HG03432 (cell line): ENCODE measurements at regions not wholly inside any gene's neighbourhood (a gene's known extent, or its start where the extent isn't known, plus 50 kb on each side); places are given as distances from the start of the nearest gene placed in this dataset.
"Not testable (repeated sequence)": the region's sequence is repeated elsewhere in the genome, so short reads cannot be mapped to it uniquely, and the experiment has no call there.

Experiments used
- ATAC-seq: cut with Tn5 transposase; IDR thresholded peaks from one replicate; pipeline ENCODE4 v1.9.1; 2021; ENCODE audit warnings: mild to moderate bottlenecking, moderate library complexity; ENCODE audit not compliant: unreplicated experiment

DNA sequence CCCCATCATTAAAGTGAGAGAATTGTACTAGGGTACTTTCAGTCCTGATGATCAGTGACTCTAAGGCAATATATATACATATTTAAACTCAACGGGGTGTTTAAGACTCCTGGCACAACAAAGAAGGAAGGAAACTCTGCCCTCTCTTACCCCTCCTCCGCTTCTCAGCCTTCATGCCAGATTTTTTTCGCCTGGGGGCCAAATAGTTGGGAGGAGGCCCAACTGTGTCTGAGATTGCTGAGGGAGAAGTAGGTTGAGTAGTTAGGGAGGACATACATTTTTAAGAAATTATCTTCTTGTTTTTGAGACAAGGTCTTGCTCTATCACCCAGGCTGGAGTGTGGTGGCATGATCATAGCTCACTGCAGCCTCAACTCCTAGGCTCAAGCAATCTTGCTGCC lies 127.7 kb upstream of the SHB start:
- no peak for ATAC-seq

DNA sequence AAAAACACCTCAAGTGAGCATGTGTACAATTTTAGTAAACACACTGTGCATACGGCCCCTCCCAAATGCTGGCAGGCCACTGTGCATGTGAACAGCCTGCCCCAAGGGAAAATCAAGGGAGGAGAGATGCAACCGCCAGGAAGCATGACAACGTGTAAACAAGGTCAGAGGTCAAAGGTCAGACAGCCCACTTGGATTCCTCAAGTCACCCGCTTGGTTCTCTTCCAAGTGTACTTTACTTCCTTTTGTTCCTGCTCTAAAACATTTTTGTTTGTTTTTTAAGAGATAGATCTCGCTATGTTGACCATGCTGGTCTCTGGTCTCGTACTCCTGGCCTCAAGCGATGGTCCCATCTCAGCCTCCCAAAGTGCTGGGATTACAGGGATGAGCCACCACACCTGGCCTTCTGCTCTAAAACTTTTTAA lies 126.7 kb upstream of the SHB start:
- no peak for ATAC-seq

- no peak for ATAC-seq
Measured at GRCh38 chr9:38194870-38195269, 125.8 kb upstream of the SHB start.

- ATAC-seq = no peak
Measured at GRCh38 chr9:38192731-38193265, 123.8 kb upstream of the SHB start.

GRCh38 chr9:38186404-38187115 lies 117.5 kb upstream of the SHB start:
- ATAC-seq = no peak

DNA sequence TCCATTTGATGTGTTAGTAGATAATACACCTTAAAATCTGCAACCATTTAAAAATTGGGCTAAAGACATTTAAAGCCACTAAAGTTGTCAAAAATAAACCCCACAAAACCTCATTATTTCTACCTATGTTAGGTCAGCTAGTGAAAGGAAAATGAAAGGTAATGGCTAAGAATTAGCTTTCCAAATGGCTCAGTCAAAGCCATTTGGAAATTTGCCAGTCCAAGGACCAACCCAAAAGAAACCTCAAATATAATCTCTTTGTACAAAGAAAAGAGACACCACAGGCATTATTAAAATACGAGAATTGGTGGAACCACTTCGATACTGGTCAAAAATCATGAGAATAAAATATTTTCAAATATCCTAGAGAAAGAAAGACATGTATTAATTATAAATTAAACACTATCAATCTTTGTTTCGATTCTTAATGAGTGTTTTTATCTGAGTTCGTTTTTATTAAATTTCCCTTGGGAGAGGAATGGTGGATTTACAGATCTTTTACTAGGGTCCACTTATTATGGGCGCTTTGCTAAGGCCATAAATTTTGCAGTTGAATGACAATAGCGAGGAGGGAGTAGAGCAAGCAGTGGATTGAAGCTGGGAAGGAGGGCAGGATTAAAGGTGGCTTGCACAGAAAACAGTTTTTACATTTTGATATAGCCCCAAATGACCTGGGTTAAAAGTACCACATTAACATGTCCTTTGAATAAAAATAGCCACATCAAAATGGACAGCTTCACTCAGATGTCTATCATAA lies 116.8 kb upstream of the SHB start:
- ATAC-seq = no peak

- no peak for ATAC-seq
Measured at GRCh38 chr9:38183994-38184568, 115.1 kb upstream of the SHB start.

- peak; percentile 46 for ATAC-seq
Measured at GRCh38 chr9:38182321-38182720, 113.3 kb upstream of the SHB start.

- no peak for ATAC-seq
Measured at GRCh38 chr9:38181866-38182265, 112.8 kb upstream of the SHB start.

DNA sequence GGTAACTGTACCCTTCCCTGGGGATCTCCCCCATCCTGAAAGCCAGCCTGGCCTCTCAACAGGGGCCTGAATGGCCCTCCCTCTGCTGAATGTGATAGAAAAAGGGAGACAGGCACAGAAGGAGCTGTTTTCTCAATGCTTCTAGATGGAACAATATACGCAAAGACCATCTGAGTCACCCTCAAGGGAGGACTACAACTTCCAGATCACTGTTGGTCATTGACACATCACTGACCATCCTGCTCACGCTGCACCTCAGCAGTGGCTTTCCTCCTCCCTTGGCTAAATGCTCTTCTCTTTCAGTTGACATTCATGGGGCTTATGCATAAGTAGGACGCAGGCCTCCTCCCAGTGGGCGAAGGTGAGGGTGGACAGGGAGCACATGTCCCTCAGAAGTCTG lies 112.2 kb upstream of the SHB start:
- ATAC-seq = no peak

- no peak for ATAC-seq
Measured at GRCh38 chr9:38180656-38181055, 111.6 kb upstream of the SHB start.

DNA sequence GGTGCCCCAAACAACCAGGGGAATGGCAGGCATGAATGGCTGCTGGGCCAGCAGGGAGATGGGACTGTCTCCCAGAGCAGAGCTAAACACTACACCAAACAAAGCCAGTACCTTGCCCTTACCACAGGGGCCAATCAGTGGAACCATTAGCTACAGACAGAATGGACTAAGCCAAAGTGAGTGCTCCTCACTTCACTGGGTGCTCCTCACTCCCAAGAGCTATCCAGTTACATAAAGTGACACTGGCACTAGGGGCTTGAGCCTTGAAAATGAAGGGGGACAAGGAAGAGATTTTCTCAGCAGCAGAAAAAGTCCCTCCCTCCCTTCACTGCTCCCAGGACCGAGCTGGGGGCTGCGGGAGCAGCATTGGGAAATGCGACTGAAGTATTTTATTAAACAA lies 110.9 kb upstream of the SHB start:
- ATAC-seq = no peak

DNA sequence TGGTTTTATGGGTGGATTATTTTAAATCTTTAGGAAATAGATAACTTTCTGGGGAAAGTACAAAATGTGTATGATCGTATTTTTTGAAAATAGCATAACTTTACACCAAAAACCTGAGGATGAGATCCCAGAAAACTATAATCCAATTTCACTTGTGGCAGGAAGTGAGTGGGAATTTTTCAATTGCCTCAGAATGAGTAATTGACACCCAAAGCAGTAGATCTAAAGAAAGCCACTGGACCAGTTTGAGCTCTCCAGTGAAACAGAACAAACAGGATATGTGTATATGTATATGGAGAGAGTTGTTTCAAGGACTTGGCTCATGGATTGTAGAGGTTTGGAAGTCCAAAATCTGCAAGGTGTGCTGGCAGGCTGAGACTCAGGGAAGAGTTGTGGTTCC lies 109.2 kb upstream of the SHB start:
- no peak for ATAC-seq

DNA sequence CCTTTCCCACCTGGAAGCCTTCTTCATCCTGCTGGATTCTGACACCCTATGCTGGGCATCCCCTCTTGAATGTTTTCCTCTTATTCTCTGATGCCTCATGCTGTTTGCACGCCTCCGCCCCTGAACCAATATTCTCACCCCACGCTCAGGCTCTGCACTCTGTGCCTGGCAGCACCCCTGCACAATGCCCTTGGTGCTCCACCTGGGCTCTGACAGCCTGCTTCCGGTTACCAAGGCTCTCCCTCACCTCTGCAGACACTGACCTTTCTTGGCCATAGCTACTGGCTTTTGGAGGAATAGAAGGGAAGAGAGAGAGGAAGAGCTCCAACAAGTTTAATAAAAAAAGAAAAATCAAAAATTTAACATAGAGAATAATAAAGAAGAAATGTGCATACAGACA lies 108.7 kb upstream of the SHB start:
- ATAC-seq = no peak

DNA sequence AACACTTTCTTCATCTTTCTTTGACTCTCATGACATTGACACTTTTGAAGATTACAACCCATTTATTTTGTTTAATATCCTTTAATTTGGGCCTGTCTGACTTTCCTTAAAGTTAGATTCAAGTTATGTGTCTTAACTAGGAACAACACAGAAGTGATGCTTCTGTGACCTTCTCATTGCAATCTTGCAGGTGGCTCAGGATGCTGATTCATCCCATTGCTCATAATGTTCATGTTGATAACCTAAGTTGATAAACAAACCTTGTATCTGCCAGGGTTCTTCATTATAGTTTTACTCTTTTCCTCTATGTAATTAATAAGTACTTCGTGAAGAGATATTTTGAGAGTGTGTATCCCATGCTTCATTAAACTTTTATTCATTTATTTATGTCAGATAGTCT lies 107.2 kb upstream of the SHB start:
- no peak for ATAC-seq

GRCh38 chr9:38175423-38175822 lies 106.4 kb upstream of the SHB start:
- no peak for ATAC-seq

DNA sequence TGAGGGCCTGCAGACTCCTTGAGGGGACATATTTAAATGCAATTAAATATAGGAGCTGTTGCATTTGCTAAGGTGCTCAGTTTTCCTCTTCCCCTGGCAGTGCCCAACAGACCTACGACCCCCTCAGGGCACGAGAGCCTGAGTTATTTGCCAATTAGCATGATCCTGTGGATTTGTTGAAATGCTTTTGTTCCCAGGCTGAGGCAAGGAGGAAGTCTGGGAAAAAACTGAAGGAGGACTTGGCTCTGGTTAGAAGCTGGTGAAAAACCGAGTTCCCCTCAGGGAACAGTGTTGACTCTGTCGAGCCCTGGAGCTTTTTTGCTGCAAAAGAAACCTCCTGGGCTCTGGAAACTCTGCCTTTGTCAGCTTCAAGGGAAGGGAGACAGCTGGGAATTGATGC lies 103.6 kb upstream of the SHB start:
- no peak for ATAC-seq

DNA sequence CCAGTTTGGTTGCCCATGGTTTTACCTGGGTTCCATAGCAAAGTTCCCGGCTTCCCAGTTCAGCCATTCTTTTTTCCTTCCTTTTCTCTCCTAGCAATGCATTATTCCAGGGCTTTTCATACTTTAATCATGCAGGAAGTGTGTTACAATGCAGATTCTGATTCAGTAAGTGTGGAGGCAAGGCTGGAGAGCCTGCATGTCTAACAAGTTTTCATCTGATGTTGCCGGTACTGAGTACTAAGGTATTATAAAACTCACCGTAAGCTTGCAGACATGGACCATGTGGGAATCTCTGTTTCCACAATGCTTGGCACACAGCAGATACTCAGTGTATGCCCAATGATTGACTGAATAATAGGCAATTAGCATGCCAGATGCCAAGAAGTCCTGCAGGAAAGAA lies 102.9 kb upstream of the SHB start:
- no peak for ATAC-seq

DNA sequence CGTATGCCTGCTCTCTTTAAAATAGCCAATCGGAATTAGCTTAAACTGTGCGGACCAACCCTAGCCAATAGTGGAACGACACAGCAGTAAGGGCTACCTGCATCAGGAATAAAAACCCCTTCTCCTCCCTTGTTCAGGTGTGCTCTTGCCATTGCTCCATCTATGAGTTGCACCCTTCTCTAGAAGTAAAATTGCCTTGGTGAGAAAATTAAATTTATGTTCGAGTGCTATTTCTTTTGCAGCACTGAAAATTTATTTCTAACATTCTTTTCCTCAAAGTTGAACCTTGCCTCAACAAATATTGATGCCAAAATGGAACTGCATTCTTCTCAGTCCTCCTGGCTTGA lies 102.5 kb upstream of the SHB start:
- no peak for ATAC-seq

DNA sequence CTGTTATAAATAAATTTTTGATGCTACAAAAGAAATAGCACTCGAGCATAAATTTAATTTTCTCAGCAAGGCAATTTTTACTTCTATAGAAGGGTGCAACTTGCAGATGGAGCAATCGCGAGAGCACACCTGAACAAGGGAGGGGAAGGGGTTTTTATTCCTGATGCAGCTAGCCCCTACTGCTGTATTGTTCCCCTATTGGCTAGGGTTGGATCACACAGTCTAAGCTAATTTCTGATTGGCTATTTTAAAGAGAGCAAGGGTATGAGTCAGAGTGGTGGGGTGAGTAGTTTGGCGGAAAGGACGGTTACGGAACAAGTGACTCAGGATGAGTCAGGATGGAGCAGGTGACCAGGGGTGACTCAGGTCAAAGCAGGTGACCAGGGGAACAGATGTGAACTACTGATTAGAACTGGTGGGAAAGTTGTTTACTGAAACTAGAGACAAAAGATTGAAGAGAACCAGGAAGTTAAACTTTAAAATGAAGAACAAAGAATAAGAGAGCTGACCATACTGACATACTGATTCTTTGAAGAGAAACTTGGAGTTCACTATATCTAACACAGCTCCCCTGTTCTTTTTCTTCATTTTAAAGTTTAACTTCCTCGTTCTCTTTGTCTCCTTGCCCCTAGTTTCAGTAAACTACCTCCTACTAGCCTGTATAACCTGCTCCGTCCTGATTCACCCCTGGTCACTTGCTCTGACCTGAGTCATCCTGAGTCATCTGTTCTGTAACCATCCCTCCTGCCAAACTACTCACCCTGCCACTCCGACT lies 101.9 kb upstream of the SHB start:
- not testable (repeated sequence) for ATAC-seq

DNA sequence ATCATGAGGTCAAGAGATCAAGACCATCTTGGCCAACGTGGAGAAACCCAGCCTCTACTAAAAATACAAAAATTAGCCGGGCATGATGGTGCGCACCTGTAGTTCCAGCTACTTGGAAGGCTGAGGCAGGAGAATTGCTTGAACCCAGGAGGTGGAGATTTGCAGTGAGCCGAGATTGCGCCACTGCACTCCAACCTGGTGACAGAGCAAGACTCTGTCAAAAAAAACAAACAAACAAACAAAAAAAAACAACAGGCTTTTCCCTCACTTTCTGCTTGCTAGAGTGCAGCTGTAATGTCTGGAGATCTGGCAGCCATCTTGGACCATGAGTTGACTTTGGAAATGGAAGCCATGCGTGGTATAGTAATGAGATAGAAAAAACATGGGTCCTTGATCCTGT lies 101.1 kb upstream of the SHB start:
- not testable (repeated sequence) for ATAC-seq
